ENCODE measurements at regions not wholly inside any gene's neighbourhood (a gene's known extent, or its start where the extent isn't known, plus 50 kb on each side); places are given as distances from the start of the nearest gene placed in this dataset.

GRCh38 chr5:1669276-1670155 is 130.1 kb downstream of the MRPL36 start:
- Histone ChIP-seq H3K27me3 (replicated peaks; ENCODE audit: control insufficient read depth, insufficient read depth, low read length) (peaks cover 1% of the 10 kb centered on the region), H3K4me3 (replicated peaks; ENCODE audit: low read depth, low read length) (no peak overlapping the region), H3K36me3 (ENCODE audit: control insufficient read depth, insufficient read depth, low read length) (no peaks in the 10 kb centered on the region)
- DNase-seq (ENCODE audit: extremely low read depth, insufficient read length) = no peak
- no peak for TF ChIP-seq CTCF (IDR thresholded peaks at IDR 0.05; ENCODE audit: insufficient read depth, low read length, poor library complexity, severe bottlenecking)

- Histone ChIP-seq H3K4me3 (replicated peaks; ENCODE audit: low read depth, low read length) (no peak overlapping the region), H3K27me3 (replicated peaks; ENCODE audit: control insufficient read depth, insufficient read depth, low read length) (peaks cover 1% of the 10 kb centered on the region), H3K36me3 (ENCODE audit: control insufficient read depth, insufficient read depth, low read length) (no peaks in the 10 kb centered on the region)
- TF ChIP-seq CTCF (IDR thresholded peaks at IDR 0.05; ENCODE audit: insufficient read depth, low read length, poor library complexity, severe bottlenecking) = no peak
- no peak for DNase-seq (ENCODE audit: extremely low read depth, insufficient read length)
Observed at GRCh38 chr5:1668141-1668721, 131.4 kb downstream of the MRPL36 start.

- no peak for DNase-seq (ENCODE audit: extremely low read depth, insufficient read length)
- H3K36me3 ChIP-seq (ENCODE audit: control insufficient read depth, insufficient read depth, low read length) = no peaks in the 10 kb centered on the region
- no peak for TF ChIP-seq CTCF (IDR thresholded peaks at IDR 0.05; ENCODE audit: insufficient read depth, low read length, poor library complexity, severe bottlenecking)
- no peak overlapping the region for H3K4me3 ChIP-seq (replicated peaks; ENCODE audit: low read depth, low read length)
- peaks cover 1% of the 10 kb centered on the region for H3K27me3 ChIP-seq (replicated peaks; ENCODE audit: control insufficient read depth, insufficient read depth, low read length)
Observed at GRCh38 chr5:1667648-1668140, 131.9 kb downstream of the MRPL36 start.

- Histone ChIP-seq H3K4me3 (replicated peaks; ENCODE audit: low read depth, low read length) (no peak overlapping the region), H3K27me3 (replicated peaks; ENCODE audit: control insufficient read depth, insufficient read depth, low read length) (peaks cover 1% of the 10 kb centered on the region), H3K36me3 (ENCODE audit: control insufficient read depth, insufficient read depth, low read length) (no peaks in the 10 kb centered on the region)
- DNase-seq (ENCODE audit: extremely low read depth, insufficient read length) = no peak
- peak; percentile 35 for TF ChIP-seq CTCF (IDR thresholded peaks at IDR 0.05; ENCODE audit: insufficient read depth, low read length, poor library complexity, severe bottlenecking)
Observed at GRCh38 chr5:1666812-1667588, 132.6 kb downstream of the MRPL36 start.

GRCh38 chr5:1666221-1666620 is 133.4 kb downstream of the MRPL36 start:
- no peak for DNase-seq (ENCODE audit: extremely low read depth, insufficient read length)
- Histone ChIP-seq H3K27me3 (replicated peaks; ENCODE audit: control insufficient read depth, insufficient read depth, low read length) (peaks cover 1% of the 10 kb centered on the region), H3K4me3 (replicated peaks; ENCODE audit: low read depth, low read length) (no peak overlapping the region), H3K36me3 (ENCODE audit: control insufficient read depth, insufficient read depth, low read length) (no peaks in the 10 kb centered on the region)
- TF ChIP-seq CTCF (IDR thresholded peaks at IDR 0.05; ENCODE audit: insufficient read depth, low read length, poor library complexity, severe bottlenecking) = no peak
